Gastrocnemius medialis (tissue), 4 donors: ENCODE measurements at regions not wholly inside any gene's neighbourhood (a gene's known extent, or its start where the extent isn't known, plus 50 kb on each side); places are given as distances from the start of the nearest gene placed in this dataset.

Experiments used
- ATAC-seq, 2 donors: fragments of 150-250 bp; one replicate each; pipeline ENCODE4 v1.9.1; 2016
- DNase-seq, 2 donors: peaks; one replicate each; pipeline ENCODE4 v3.0.0-alpha.2; 2019
- H3K27ac ChIP-seq, 4 donors: fragments of 200-600 bp; sonication (generic); 1 replicate in 1 of 4; 2 replicates in 3 of 4; pipeline ENCODE4 v1.5.1; 2016 to 2018; ENCODE audit warnings: mild to moderate bottlenecking in 2 of 4, moderate library complexity in 1 of 4
- H3K27me3 ChIP-seq, 3 donors: fragments of 200-600 bp; sonication (generic) in 2 of 3; 1 replicate in 1 of 3; 2 replicates in 2 of 3; pipeline versions ENCODE4 v1.5.1 to v1.6.0; 2016 to 2019; ENCODE audit warnings: mild to moderate bottlenecking in 1 of 3, moderate library complexity in 1 of 3
- H3K36me3 ChIP-seq, 2 donors: fragments of 200-600 bp; sonication (generic) in 1 of 2; one replicate each; pipeline ENCODE4 v1.5.1; 2017 to 2018
- H3K4me1 ChIP-seq, 2 donors: fragments of 200-600 bp; sonication (generic) in 1 of 2; one replicate each; pipeline ENCODE4 v1.5.1; 2016 to 2017; ENCODE audit warnings: mild to moderate bottlenecking in 2 of 2
- H3K4me3 ChIP-seq, 4 donors: fragments of 200-600 bp; sonication (generic) in 3 of 4; 1 replicate in 1 of 4; 2 replicates in 3 of 4; pipeline ENCODE4 v1.5.1; 2016 to 2019; ENCODE audit warnings: mild to moderate bottlenecking in 2 of 4
- H3K9me3 ChIP-seq, 3 donors: fragments of 200-600 bp; sonication (generic) in 2 of 3; 1 replicate in 1 of 3; 2 replicates in 2 of 3; pipeline ENCODE4 v1.5.1; 2016 to 2019
- POLR2A ChIP-seq, 2 donors: fragments of 450-650 bp; IDR thresholded peaks; one replicate each; pipeline ENCODE4 v1.6.1; 2017; ENCODE audit warnings: antibody characterized with exemption in 2 of 2, mild to moderate bottlenecking in 2 of 2, moderate library complexity in 2 of 2
- in situ Hi-C, 4 donors: fragments of 200-750 bp; cut with MboI; loops; one replicate each; pipeline versions ENCODE4 v1.15.0 to v1.8.0; 2017; ENCODE audit warnings: low sequenced_read_pairs in 4 of 4
- intact Hi-C: fragments of 100-400 bp; cut with DNase I; formaldehyde crosslinking; loops from one replicate; pipeline ENCODE4 v1.15.1; 2023; ENCODE audit warnings: low total_unique reads
- TF ChIP-seq, protein P1 (sequence below), 5 experiments: fragments of 450-650 bp in 3 of 5; fragments of 200-600 bp in 2 of 5; sonication (generic) in 2 of 5; IDR thresholded peaks in 4 of 5; conservative IDR thresholded peaks in 1 of 5; 1 replicate in 4 of 5; 2 replicates in 1 of 5; pipeline ENCODE4 v1.5.1; 2016 to 2019; ENCODE audit warnings: antibody characterized with exemption in 5 of 5, mild to moderate bottlenecking in 3 of 5, moderate library complexity in 3 of 5

DNA sequence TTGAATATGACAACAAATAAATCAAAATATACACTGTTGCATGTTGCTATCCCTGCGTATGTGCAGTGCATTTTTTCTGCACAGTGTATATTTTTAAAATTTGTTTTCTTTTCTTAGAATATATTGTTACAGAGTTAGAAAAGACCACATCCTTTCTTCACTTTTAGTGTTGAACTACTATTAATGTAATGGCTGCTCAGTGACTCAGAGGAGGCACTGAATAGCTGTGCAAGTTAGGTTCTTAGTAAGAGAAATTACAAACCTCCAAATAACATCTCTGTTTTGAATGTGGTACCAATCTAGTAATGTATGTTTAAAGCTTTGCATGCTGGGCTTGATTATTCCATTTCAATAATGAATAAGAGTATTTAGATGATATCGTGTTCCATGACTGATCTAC is 208.9 kb upstream of the PRR16 start:
- DNase-seq (no peak), ATAC-seq (no peak)
- H3K4me3 ChIP-seq, result no peak overlapping the region
- no peak for TF ChIP-seq POLR2A (IDR thresholded peaks at IDR 0.05)
- TF ChIP-seq, protein P1, sequence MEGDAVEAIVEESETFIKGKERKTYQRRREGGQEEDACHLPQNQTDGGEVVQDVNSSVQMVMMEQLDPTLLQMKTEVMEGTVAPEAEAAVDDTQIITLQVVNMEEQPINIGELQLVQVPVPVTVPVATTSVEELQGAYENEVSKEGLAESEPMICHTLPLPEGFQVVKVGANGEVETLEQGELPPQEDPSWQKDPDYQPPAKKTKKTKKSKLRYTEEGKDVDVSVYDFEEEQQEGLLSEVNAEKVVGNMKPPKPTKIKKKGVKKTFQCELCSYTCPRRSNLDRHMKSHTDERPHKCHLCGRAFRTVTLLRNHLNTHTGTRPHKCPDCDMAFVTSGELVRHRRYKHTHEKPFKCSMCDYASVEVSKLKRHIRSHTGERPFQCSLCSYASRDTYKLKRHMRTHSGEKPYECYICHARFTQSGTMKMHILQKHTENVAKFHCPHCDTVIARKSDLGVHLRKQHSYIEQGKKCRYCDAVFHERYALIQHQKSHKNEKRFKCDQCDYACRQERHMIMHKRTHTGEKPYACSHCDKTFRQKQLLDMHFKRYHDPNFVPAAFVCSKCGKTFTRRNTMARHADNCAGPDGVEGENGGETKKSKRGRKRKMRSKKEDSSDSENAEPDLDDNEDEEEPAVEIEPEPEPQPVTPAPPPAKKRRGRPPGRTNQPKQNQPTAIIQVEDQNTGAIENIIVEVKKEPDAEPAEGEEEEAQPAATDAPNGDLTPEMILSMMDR (IDR thresholded peaks at IDR 0.05 in 4 of 5, conservative IDR thresholded peaks at IDR 0.05 in 1 of 5), result no peak
- no peaks in the 10 kb centered on the region for H3K36me3 ChIP-seq
- in situ Hi-C loops, result no loop called here
- intact Hi-C loops, result no loop called here
- H3K4me1 ChIP-seq, result no peaks in the 10 kb centered on the region
- no peaks in the 10 kb centered on the region for H3K9me3 ChIP-seq
- no peak overlapping the region for H3K27ac ChIP-seq
- no peaks in the 10 kb centered on the region for H3K27me3 ChIP-seq

DNA sequence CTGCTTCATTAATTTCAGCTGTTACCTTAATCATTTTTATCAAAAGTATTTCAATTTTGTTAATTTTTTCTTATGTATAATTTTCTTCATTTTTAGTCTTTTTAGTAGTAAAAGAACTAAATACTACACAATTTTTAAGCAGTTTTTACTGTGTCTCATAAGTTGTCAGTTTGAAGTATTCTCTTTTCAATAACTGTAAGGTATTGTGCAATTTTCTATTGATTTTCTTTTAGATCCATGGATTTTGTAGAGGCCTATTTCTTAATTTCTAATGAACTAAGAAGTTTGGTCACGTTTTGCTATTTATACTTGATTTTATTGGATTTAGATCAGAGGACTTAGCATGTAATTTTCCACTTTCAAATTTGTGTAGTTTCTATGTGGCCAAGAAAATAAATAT is 207.7 kb upstream of the PRR16 start:
- Histone ChIP-seq H3K27ac (no peak overlapping the region), H3K4me3 (no peak overlapping the region), H3K9me3 (no peaks in the 10 kb centered on the region), H3K4me1 (no peaks in the 10 kb centered on the region), H3K27me3 (no peaks in the 10 kb centered on the region), H3K36me3 (no peaks in the 10 kb centered on the region)
- ATAC-seq (no peak), DNase-seq (no peak)
- in situ Hi-C loops (no loop called here), intact Hi-C loops (no loop called here)
- no peak for TF ChIP-seq POLR2A (IDR thresholded peaks at IDR 0.05)
- TF ChIP-seq, protein P1 (IDR thresholded peaks at IDR 0.05 in 4 of 5, conservative IDR thresholded peaks at IDR 0.05 in 1 of 5), result no peak

DNA sequence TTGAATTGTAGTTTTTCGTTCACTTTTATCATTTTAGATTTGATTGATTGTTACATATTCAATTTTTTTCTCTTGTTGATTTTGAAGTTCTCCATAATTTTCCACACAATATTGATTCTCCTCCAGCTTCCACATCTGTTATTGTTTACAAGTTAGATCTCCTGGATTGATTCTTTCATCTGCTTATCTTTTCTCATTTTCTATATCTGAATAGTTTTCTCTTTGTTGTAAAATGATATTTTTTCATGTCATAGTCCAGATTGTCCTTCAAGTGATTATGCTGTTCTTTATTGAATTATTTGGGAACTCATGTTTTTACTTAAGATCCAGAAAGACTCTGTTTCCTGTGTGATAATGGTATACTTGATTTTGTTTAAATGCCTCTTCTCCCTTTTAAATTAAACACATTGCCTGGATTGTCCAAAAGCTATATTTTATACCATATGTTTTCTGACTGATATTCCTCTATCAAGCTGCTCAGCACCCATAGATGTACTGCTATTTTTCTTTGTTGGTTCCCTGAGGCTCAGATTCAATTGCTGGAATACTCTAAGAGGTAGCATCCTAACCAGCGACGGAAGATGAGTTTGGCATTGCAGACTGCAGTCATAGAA is 206.6 kb upstream of the PRR16 start:
- H3K27ac ChIP-seq, result no peak overlapping the region
- H3K4me1 ChIP-seq, result no peaks in the 10 kb centered on the region
- no peak for DNase-seq
- no peak for ATAC-seq
- TF ChIP-seq, protein P1 (IDR thresholded peaks at IDR 0.05 in 4 of 5, conservative IDR thresholded peaks at IDR 0.05 in 1 of 5), result no peak
- TF ChIP-seq POLR2A (IDR thresholded peaks at IDR 0.05), result no peak
- no peaks in the 10 kb centered on the region for H3K9me3 ChIP-seq
- in situ Hi-C loops (no loop called here), intact Hi-C loops (no loop called here)
- no peaks in the 10 kb centered on the region for H3K27me3 ChIP-seq
- H3K36me3 ChIP-seq, result no peaks in the 10 kb centered on the region
- H3K4me3 ChIP-seq, result no peak overlapping the region

DNA sequence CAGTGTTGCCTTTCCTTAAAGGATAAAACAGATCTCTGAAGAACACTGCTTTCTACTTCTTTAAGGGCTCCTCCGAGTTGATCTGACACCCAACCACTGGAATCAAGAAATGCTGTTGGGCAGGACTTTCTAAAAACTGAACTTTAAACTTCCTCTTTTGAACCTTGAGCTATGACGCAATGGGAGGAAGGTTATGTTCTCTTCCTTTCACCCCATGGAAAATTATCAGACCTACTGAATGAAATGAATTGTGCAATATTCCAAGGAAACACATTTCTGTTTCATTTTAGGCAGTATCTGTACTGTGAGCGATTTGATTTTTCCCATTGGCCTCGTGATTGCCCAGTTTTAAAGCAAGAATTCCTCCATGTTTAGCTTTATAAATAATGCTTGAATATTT is 206.0 kb upstream of the PRR16 start:
- in situ Hi-C loops (no loop called here), intact Hi-C loops (no loop called here)
- DNase-seq (no peak), ATAC-seq (peak in 1 of 2 donors; percentile 70)
- TF ChIP-seq POLR2A (IDR thresholded peaks at IDR 0.05), result no peak
- TF ChIP-seq, protein P1 (IDR thresholded peaks at IDR 0.05 in 4 of 5, conservative IDR thresholded peaks at IDR 0.05 in 1 of 5), result no peak
- no peak overlapping the region for H3K4me3 ChIP-seq
- H3K4me1 ChIP-seq, result no peaks in the 10 kb centered on the region
- no peaks in the 10 kb centered on the region for H3K36me3 ChIP-seq
- H3K27ac ChIP-seq, result no peak overlapping the region
- no peaks in the 10 kb centered on the region for H3K27me3 ChIP-seq
- no peaks in the 10 kb centered on the region for H3K9me3 ChIP-seq

DNA sequence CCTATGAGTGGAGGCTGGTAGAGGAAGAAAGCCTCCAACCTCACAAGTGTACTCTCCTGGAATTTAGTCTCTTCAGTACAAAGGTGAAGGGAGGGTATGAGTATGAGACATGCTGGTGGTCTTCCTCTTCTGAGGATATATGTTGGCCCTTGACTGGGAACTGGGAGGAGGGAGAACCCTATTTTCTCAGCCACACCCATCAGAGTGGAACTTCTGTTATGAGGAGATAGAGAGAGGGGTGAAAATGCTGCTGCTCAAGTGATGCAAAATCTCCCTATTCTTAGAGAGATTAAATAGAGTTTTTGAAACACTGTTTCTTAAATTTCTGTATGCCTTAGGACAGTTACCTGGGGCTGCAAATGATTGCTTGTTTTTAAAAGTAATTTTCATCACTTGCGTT is 203.4 kb upstream of the PRR16 start:
- no peak overlapping the region for H3K27ac ChIP-seq
- in situ Hi-C loops (no loop called here), intact Hi-C loops (no loop called here)
- H3K4me3 ChIP-seq, result no peak overlapping the region
- no peaks in the 10 kb centered on the region for H3K4me1 ChIP-seq
- DNase-seq (no peak), ATAC-seq (no peak)
- TF ChIP-seq, protein P1 (IDR thresholded peaks at IDR 0.05 in 4 of 5, conservative IDR thresholded peaks at IDR 0.05 in 1 of 5), result no peak
- no peak for TF ChIP-seq POLR2A (IDR thresholded peaks at IDR 0.05)
- H3K36me3 ChIP-seq, result no peaks in the 10 kb centered on the region
- no peaks in the 10 kb centered on the region for H3K9me3 ChIP-seq
- no peaks in the 10 kb centered on the region for H3K27me3 ChIP-seq
